H9 (cell line): ENCODE measurements at regions not wholly inside any gene's neighbourhood (a gene's known extent, or its start where the extent isn't known, plus 50 kb on each side); places are given as distances from the start of the nearest gene placed in this dataset.

Experiments
- DNase-seq: peaks from one replicate; pipeline ENCODE4 v3.0.0-alpha.2; 2017
- H2AFZ ChIP-seq: one replicate; pipeline ENCODE4 v1.6.1; 2013; ENCODE audit warnings: mild to moderate bottlenecking, low read length, control low read depth, moderate library complexity
- H2AK5ac ChIP-seq: 2 replicates; pipeline ENCODE4 v1.6.1; 2013; ENCODE audit warnings: low read length, control low read depth, mixed read lengths; ENCODE audit not compliant: insufficient read length
- H2BK120ac ChIP-seq: one replicate; pipeline ENCODE4 v1.6.1; 2013; ENCODE audit warnings: low read depth, mild to moderate bottlenecking, low read length, control low read depth, inconsistent platforms; ENCODE audit not compliant: poor library complexity, severe bottlenecking
- H2BK12ac ChIP-seq: 2 replicates; pipeline ENCODE4 v1.6.1; 2013; ENCODE audit warnings: low read length, control low read depth, mixed read lengths, low read depth; ENCODE audit not compliant: insufficient read length
- H2BK15ac ChIP-seq: 2 replicates; pipeline ENCODE4 v1.6.1; 2013; ENCODE audit warnings: low read depth, low read length, control low read depth
- H2BK20ac ChIP-seq: one replicate; pipeline ENCODE4 v1.6.1; 2013; ENCODE audit warnings: low read depth, mild to moderate bottlenecking, low read length, control low read depth, inconsistent platforms; ENCODE audit not compliant: poor library complexity, severe bottlenecking
- H2BK5ac ChIP-seq: 2 replicates; pipeline ENCODE4 v1.6.1; 2013; ENCODE audit warnings: low read length, control low read depth, mixed read lengths; ENCODE audit not compliant: insufficient read length
- H3K14ac ChIP-seq: 2 replicates; pipeline ENCODE4 v1.6.1; 2013; ENCODE audit warnings: low read length, control low read depth; ENCODE audit not compliant: insufficient read depth
- H3K18ac ChIP-seq: 2 replicates; pipeline ENCODE4 v1.6.1; 2013; ENCODE audit warnings: low read depth, mild to moderate bottlenecking, mixed read lengths, low read length, control low read depth; ENCODE audit not compliant: insufficient read length
- H3K23ac ChIP-seq: 2 replicates; pipeline ENCODE4 v1.6.1; 2013; ENCODE audit warnings: low read length, control low read depth, mixed read lengths, low read depth; ENCODE audit not compliant: insufficient read length
- H3K23me2 ChIP-seq: 2 replicates; pipeline ENCODE4 v1.6.1; 2013; ENCODE audit warnings: low read depth, mild to moderate bottlenecking, mixed read lengths, low read length, control low read depth; ENCODE audit not compliant: insufficient read length, poor library complexity, severe bottlenecking
- H3K27ac ChIP-seq: 2 replicates; pipeline ENCODE4 v1.5.1; 2013; ENCODE audit warnings: low read length, control low read depth, mixed read lengths, low read depth; ENCODE audit not compliant: insufficient read length
- H3K27me3 ChIP-seq: 2 replicates; pipeline ENCODE4 v1.6.1; 2013; ENCODE audit warnings: low read length, control low read depth, inconsistent platforms; ENCODE audit not compliant: insufficient read depth
- H3K4ac ChIP-seq: 2 replicates; pipeline ENCODE4 v1.6.1; 2013; ENCODE audit warnings: low read depth, mild to moderate bottlenecking, control low read depth, inconsistent platforms, low read length, moderate library complexity
- H3K4me1 ChIP-seq: 2 replicates; pipeline ENCODE4 v1.6.1; 2013; ENCODE audit warnings: low read length, control low read depth, inconsistent platforms; ENCODE audit not compliant: insufficient read depth
- H3K4me2 ChIP-seq: 2 replicates; pipeline ENCODE4 v1.6.1; 2013; ENCODE audit warnings: low read length, control low read depth, mixed read lengths; ENCODE audit not compliant: insufficient read length, insufficient read depth
- H3K56ac ChIP-seq: 2 replicates; pipeline ENCODE4 v1.6.1; 2013; ENCODE audit warnings: low read depth, mild to moderate bottlenecking, mixed read lengths, low read length, control low read depth; ENCODE audit not compliant: insufficient read length
- H3K79me1 ChIP-seq: 2 replicates; pipeline ENCODE4 v1.6.1; 2013; ENCODE audit warnings: low read depth, mild to moderate bottlenecking, moderate library complexity, low read length, control low read depth, inconsistent platforms; ENCODE audit not compliant: insufficient read depth, poor library complexity, severe bottlenecking
- H3K79me2 ChIP-seq: 2 replicates; pipeline ENCODE4 v1.6.1; 2013; ENCODE audit warnings: low read length, control low read depth, inconsistent platforms; ENCODE audit not compliant: insufficient read depth
- H3K9ac ChIP-seq: 2 replicates; pipeline ENCODE4 v1.6.1; 2013; ENCODE audit warnings: low read length, control low read depth, mixed read lengths; ENCODE audit not compliant: insufficient read length; ENCODE audit errors: extremely low read depth
- H3K9me3 ChIP-seq: one replicate; pipeline ENCODE4 v1.6.1; 2013; ENCODE audit warnings: low read depth, low read length, inconsistent platforms; ENCODE audit not compliant: control insufficient read depth
- H3T11ph ChIP-seq: one replicate; pipeline ENCODE4 v1.6.1; 2013; ENCODE audit warnings: mild to moderate bottlenecking, low read length, control low read depth, inconsistent platforms
- H4K20me1 ChIP-seq: one replicate; pipeline ENCODE4 v1.6.1; 2013; ENCODE audit not compliant: control insufficient read depth, insufficient read length, insufficient read depth
- H4K5ac ChIP-seq: 2 replicates; pipeline ENCODE4 v1.6.1; 2013; ENCODE audit warnings: low read depth, mild to moderate bottlenecking, mixed read lengths, low read length, control low read depth; ENCODE audit not compliant: insufficient read length
- H4K8ac ChIP-seq: replicated peaks from 2 replicates; pipeline ENCODE4 v1.6.1; 2013; ENCODE audit warnings: low read length, control low read depth, mixed read lengths, low read depth; ENCODE audit not compliant: insufficient read length
- H4K91ac ChIP-seq: 2 replicates; pipeline ENCODE4 v1.6.1; 2013; ENCODE audit warnings: low read depth, mild to moderate bottlenecking, moderate library complexity, mixed read lengths, low read length, control low read depth; ENCODE audit not compliant: insufficient read length
- H3K27ac Mint-ChIP-seq, 3 experiments: 2 replicates in 2 of 3; 3 replicates in 1 of 3; pipeline ENCODE4 v1.8.0; 2020 to 2021; ENCODE audit warnings: mixed read lengths in 3 of 3, mild to moderate bottlenecking in 1 of 3, moderate library complexity in 1 of 3
- H3K27me3 Mint-ChIP-seq: 2 replicates; pipeline ENCODE4 v1.8.0; 2021; ENCODE audit warnings: low read depth, mild to moderate bottlenecking, moderate library complexity, mixed read lengths
- H3K36me3 Mint-ChIP-seq, 3 experiments: 2 replicates in 2 of 3; 3 replicates in 1 of 3; pipeline ENCODE4 v1.8.0; 2020 to 2021; ENCODE audit warnings: low read depth in 3 of 3, mixed read lengths in 3 of 3; ENCODE audit not compliant: insufficient read depth in 1 of 3
- H3K4me1 Mint-ChIP-seq, 2 experiments: 2 replicates each; pipeline ENCODE4 v1.8.0; 2020; ENCODE audit warnings: mixed read lengths in 2 of 2
- H3K4me3 Mint-ChIP-seq, 2 experiments: 2 replicates in 1 of 2; 3 replicates in 1 of 2; pipeline ENCODE4 v1.8.0; 2020 to 2021; ENCODE audit warnings: mild to moderate bottlenecking in 2 of 2, mixed read lengths in 2 of 2, moderate library complexity in 1 of 2
- H3K9me3 Mint-ChIP-seq, 2 experiments: 2 replicates in 1 of 2; 3 replicates in 1 of 2; pipeline ENCODE4 v1.8.0; 2020; ENCODE audit warnings: mild to moderate bottlenecking in 2 of 2, mixed read lengths in 2 of 2, moderate library complexity in 1 of 2
- CTCF ChIP-seq: fragments of 200-600 bp; sonication (generic); conservative IDR thresholded peaks from 3 replicates; pipeline ENCODE4 v1.8.0; 2021; ENCODE audit warnings: antibody characterized with exemption, mild to moderate bottlenecking
- WGBS: extraction: QIAGEN DNeasy Blood & Tissue Kit; methylation state at CpG from one replicate; pipeline ENCODE4 v1.1.7; 2013; ENCODE audit warnings: missing lambda C conversion rate, low lambda C conversion rate, mixed read lengths; ENCODE audit not compliant: insufficient read length; ENCODE audit errors: extremely low coverage; 5-methylcytosine and 5-hydroxymethylcytosine counted together

GRCh38 chr5:82470185-82470994, 192.2 kb upstream of the RPS23 start:
- Mint-ChIP-seq H3K4me1 (peaks cover 0 to 4% of the 10 kb centered on the region in 2 experiments; a peak in 2 of 4 replicates), H3K36me3 (no peaks in the 10 kb centered on the region), H3K9me3 (no peaks in the 10 kb centered on the region), H3K27ac (no peak overlapping the region; a peak in 1 of 7 replicates), H3K4me3 (no peak overlapping the region), H3K27me3 (no peaks in the 10 kb centered on the region)
- Histone ChIP-seq H2BK120ac (no peak overlapping the region), H2BK15ac (no peak overlapping the region), H3K27me3 (no peaks in the 10 kb centered on the region), H4K20me1 (no peaks in the 10 kb centered on the region), H2BK5ac (no peak overlapping the region), H2BK20ac (no peak overlapping the region), H3K9me3 (no peaks in the 10 kb centered on the region), H2AK5ac (no peak overlapping the region), H3K56ac (no peak overlapping the region), H2AFZ (no peak overlapping the region), H3K23ac (no peak overlapping the region), H3T11ph (no peak overlapping the region), H3K23me2 (no peaks in the 10 kb centered on the region), H3K14ac (no peak overlapping the region), H4K5ac (no peak overlapping the region), H4K91ac (no peak overlapping the region), H4K8ac (no peak overlapping the region), H3K79me2 (no peaks in the 10 kb centered on the region), H3K4ac (no peak overlapping the region), H3K18ac (no peak overlapping the region), H3K4me2 (no peak overlapping the region), H3K4me1 (no peaks in the 10 kb centered on the region), H3K27ac (no peak overlapping the region), H3K79me1 (no peaks in the 10 kb centered on the region), H2BK12ac (no peak overlapping the region), H3K9ac (no peak overlapping the region)
- TF ChIP-seq CTCF = no peak
- WGBS = no CpG with 5 or more reads among the region's 6 CpGs
- no peak for DNase-seq
